Ureter (tissue), 1 donor: ENCODE measurements at regions not wholly inside any gene's neighbourhood (a gene's known extent, or its start where the extent isn't known, plus 50 kb on each side); places are given as distances from the start of the nearest gene placed in this dataset.
A peak's percentile ranks its signal among the peaks of the same experiment; 100 is the strongest.

Experiments used
- DNase-seq: peaks from one replicate; pipeline ENCODE4 v3.0.0-alpha.2; 2020; ENCODE audit warnings: low spot score
- donor health status: DM: yes; HTN: yes; CAD: no.

DNA sequence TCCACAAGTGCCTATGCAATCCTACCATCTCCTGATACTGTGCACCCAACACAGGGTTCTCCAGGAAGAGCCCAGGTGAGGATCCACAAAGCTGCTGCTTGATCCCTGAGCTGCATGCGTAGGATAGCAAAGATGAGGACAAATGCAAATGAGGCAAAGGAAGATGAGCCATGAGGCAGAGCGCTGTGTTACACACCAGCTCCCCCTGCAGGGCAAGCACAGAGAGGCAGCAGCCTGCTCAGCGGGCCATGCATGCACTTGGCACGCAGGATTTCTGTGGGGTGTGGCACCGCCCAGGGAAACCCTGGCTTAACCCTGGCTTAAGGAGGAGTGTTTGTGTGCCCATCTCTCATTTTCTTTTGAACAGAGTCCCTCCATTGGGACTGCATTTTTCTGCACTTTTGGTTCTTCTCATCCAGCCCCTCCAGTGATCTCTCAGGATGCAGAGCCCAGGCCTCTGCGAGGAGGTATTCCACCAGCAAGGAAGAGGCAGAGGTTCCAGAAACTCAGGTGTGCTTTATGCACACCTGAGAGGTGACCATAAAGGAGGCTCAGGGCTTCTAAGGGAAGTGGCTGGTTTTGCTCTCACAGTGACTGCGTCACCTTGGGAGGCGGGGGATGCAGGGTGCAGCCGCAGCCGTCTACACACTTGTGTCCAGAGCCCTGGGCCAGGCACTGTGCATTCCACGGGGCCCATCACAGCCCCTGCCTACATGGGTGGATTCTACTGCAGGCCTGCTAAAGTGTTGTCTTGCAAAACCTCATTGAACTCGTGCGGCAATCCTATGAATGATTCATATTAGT, 973.3 kb upstream of the TMEM132C start:
- DNase-seq = peak; percentile 46

DNA sequence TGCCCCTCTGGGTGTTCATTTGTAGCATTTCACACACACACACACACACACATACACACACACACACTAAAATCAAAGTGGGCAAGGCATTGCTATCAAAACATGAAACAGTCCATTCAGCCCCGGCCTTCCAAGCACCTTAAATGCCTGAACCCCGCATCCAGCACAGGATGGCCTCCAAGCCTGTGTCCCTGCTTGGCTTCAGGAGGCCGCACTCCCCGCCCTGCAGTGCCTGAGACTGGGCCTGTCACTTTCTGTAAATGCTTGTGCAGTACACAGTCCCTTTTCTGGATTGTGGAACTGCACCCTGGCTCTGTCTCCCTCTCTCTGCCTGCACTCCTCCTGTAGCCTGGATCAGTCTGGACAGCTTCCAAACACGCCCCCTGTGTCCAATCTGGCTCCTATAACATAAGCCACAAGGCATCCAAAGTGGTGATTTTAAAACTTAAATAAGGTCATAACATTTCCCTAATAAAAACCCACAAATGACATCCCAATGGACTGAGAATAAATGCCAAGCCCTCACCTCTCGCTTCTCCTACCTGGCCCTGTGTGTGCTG, 972.2 kb upstream of the TMEM132C start:
- DNase-seq = peak; percentile 9

DNA sequence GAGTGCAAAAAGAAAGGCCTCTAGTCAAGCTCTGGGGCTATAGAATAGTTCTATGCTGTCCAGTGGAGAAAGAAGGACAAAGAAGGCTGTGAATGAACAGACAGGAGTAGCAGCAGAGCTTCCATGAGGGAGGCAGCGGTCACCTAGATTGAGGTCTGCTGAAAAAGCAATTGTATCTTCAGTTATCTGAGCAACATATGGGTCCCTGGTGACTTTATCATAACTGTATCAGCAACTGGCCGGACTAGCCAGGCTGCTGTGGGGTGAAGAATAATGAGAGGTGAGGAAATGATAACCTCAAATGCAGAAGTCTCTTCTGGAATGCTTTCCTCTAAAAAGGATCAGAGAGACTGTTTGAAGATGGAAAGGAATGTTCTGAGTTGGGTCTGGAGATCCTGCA, 971.3 kb upstream of the TMEM132C start:
- DNase-seq = peak; percentile 4

DNA sequence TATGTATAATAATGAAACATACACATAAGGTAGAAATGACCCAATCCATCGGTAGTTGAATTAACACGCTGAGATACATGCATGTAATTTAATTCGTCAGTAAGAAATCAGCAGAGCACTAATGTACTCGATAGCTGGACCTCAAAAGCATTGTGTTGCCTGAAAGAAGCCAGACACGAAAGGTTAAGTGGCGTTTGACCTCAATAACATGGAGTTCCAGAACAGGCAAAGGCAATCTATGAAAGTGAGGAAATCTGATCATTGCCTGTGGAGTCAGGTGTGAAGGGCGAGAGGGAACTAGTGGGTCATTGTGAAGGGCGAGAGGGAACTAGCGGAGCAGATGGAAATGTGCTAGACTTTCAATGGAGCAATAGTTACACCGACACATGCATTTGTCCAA, 970.4 kb upstream of the TMEM132C start:
- DNase-seq = peak; percentile 2

DNA sequence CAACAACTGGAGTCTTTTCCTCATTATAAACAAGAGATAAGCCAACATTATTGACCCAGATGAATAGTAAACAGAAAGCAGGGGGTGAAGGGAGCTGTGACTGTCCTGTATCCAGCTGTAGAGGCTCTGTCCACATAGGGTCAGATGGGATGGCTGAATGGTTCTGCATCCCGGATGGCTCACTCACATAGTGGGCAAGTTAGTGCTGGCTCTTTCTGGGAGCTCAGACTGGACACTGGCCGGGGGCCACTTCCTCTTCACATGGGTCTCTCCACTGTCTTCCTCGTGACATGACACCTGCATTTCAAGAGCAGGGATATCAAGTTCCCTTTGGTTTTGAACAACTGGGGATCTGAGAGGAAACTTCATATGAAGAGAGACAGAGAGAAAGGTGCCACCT, 969.6 kb upstream of the TMEM132C start:
- no peak for DNase-seq

DNA sequence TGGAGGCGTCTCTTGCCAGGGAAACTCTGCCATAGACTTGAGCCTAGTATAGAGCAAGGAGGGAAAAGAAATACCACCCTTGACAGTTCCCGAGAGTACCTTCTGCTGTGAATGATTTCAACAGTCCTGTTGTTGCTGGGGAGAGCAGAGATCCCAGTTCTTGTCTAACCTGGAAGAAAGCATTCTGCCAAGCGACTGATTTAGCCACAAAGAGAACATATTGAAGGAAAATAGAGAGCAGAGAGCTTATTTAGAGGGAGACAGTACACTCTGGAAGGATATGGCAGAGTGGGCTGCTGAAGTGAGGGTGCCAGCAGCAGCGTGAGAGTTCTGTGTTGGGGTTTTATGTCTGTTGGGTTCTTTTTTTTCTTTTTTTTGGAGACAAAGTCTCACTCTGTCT, 966.9 kb upstream of the TMEM132C start:
- DNase-seq = no peak

DNA sequence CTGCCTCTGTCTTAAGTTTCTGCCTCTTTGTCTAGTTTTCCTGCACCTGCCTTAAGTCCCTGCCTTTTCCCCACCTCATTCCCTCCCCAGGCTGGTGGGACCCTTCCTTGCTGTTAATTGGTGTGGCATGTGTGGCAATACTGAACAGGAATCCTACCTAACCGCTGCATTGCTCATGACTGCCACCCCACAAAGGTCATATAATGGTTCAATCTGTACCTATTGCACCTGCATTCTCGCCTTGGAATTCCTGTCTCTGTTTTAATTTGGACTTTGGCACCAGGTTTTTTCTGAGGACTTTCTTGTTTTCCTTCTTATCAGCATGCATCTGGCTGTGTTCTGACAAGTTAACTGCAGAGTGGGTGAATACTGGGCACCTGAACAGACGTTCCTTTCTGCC, 966.2 kb upstream of the TMEM132C start:
- no peak for DNase-seq

DNA sequence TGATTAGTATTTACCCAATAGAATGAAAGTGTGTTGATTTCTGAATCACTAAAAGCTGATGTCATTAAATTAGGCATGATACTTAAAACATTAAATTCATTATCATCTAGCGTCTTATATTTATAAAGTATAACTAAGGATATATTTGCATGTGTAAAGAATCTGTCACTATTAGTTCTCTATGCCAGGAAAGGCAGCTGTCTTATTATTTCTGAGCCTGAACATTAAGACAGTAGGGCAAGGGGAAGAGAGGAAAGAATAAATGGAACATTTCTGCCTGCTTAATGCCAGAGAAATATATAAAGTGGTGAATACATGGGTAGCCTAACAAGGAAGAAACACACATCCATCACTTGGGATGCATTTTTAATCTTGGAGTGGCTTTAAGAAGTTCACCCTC, 965.1 kb upstream of the TMEM132C start:
- no peak for DNase-seq

DNA sequence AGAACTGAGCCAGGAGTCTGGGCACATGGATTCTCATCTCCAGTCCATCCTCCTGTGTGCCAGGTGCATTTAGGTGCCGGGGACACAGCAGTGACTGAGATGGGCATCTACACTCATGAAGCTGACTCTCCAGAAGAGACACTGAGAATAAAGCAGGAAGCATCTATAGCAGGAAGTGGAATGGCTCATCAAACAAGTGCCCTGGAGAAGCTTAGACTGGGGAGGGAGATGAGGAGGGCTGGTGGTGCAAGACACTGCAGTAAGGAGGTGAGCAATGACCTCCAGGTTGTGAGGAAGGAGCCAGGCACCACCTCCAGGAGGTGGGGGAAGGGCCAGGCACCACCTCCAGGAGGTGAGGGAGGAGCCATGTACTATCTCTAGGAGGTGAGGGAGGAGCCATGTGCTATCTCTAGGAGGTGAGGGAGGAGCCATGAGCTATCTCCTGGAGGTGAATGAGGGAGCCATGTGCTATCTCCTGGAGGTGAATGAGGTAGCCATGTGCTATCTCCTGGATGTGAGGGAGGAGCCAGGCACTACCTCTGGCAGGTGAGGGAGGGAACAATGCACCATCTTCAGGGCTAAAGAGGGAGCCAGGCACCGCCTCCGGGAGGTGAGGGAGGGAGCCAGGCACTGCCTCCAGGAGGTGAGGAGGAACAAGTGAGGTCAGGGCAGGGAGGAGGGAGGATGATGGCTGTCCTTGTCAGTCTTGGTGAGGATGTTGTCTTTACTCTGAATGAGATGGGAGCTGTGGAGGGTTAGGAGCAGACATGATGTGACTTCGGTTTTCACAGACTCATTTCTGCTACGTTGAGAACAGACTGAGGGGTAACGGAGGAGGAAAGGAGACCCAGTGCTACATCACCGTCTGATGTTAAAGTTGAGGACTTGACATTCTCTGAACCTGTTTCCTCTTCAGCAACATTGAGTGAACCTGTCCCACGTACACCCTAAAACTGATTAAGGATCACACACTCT, 961.9 kb upstream of the TMEM132C start:
- no peak for DNase-seq

DNA sequence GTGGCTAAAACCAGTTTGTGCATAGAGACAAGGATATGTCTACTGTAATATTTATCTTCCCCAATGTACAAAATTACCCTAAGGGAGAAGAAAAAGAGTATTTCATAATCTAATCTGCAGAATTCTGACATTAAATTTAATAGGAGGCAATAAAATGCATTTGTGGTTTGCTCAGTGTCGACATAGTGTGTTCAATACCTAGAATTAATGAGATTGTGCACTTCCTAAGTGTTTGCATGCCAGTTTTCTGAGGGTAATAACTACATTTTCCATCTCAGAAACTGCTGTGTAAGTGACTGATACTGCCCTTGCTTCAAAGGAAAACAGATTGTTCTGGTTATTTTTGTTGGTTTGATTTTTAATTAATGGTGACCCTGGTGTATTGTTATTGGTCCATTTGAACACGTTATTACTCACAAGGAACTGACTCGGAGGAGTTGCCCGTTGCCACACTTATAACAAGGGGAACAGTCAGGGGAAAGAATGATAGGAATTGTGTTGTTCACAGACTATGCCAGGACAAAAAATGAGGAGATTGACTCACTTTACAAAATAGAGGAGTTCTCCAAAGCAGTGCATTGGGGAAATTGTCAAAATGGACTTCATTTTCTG, 960.3 kb upstream of the TMEM132C start:
- no peak for DNase-seq

DNA sequence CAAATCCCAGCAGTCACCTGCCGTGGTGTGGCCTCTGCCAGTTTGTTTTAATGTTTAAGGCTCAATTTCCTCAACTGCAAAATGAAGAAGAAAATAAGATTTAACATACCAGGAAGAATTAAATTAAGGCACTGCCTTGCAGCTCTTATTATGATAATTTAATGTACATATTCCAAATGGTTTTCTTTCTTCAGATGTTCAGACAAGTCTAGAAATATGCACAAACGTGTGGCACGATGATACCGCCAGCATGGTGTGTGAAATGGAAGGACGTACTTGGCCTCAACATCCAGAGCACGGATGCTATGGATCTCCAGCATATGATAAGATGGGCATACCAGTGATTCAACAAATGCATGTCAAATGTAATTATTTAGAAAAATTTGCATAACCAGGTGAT, 959.4 kb upstream of the TMEM132C start:
- DNase-seq = no peak

DNA sequence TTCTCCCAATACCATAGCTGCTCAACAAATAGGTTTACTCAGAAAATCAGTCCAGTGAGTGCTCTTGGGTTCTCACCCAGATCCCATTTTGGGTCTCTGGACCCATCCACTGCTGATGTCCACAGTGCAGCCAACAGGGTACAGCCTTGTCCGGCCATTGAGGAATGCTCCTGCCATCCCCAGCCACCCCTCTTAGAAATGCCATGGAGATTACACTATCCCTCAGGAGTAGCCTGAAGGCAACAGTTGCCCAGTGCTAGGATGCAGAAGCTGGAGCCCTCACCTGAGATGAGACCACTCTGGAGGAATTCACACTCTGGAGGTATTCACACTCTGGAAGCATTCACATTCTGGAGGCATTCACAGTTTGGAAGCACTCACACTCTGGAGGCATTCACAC, 958.8 kb upstream of the TMEM132C start:
- no peak for DNase-seq

DNA sequence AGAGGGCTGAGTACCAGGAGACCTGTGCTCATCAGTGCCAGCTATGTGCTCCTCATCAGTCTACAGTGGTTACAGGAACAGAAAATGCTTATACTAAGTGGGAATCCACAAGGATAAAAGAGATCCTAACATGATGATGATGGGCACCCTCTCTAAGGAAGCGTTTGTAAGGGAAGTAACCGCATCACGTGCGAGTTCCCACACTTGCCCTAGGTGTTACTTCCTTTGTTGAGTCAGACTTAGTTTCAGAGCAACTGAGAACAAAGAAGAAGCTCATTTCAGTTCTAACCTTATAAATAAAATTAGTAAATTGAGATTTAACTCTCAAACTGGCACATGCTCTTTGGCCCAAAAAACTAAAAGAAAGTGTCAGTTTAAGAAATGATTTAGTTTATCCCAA, 956.4 kb upstream of the TMEM132C start:
- DNase-seq = no peak

DNA sequence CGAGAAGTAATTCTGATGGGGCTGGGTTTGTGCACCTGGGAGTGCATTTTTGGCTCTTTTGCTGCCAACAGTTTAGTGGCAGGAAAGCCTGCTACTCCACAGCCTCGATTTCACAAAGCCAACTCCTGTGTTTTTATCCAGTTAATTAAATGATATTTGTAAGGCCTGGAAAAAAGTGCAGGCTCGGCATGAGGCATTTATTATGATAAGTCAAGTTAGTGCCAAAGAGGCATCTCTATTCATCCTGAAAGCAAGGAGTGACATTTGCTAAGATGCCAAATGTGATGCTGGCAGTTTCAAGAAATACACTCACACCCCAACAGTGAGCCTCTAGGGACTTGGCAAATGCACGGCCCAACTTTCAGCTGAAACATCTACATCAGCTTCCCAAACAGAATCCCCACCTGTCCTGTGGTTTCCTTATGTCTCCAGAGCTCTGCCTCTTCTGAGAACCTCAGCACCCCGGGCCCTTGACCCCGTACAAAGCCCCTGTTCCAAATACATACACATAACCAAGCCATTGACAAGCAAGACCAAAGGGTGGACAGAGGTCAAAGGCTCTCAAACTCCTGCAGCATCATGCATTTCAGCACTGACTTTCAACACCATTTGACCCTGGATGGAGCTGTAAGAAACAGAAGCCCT, 955.1 kb upstream of the TMEM132C start:
- no peak for DNase-seq

DNA sequence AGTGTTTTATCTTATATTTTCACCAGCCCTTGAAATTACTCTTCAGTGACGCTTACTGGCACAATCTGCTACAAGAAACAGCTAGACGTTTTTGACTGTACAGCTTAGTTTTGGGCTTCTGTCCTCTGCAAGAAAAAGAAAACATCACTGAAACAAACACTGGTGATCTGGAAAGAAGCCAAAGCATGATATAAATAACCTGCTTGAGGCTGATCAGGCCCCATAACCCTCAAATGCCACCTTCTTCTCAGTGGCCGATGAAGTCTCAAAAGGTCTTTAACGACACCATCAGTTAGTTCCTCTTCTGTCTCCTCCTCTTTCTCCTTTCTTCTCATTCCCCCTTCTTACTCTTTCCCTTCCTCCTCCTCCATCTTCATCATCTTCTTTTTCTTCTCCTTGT, 942.3 kb upstream of the TMEM132C start:
- DNase-seq = no peak

DNA sequence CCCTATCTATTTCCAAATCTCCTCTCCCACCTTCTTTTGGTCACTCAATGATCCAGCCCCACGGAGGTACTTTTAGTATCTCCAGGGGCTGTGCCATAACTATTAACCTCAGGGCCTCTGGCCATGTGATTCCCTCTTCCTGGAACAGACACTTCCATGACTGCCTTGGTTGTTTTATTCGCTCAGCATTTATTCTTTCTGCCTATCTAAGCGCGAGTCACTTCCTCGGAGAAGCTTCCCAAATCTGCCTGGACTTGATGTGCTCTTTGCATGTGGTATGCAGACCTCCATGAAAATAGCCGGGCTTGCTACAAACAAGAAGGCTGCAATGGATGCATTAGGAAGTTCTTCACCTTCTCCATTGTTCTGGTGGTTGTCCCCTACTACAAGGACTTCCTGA, 939.0 kb upstream of the TMEM132C start:
- no peak for DNase-seq

DNA sequence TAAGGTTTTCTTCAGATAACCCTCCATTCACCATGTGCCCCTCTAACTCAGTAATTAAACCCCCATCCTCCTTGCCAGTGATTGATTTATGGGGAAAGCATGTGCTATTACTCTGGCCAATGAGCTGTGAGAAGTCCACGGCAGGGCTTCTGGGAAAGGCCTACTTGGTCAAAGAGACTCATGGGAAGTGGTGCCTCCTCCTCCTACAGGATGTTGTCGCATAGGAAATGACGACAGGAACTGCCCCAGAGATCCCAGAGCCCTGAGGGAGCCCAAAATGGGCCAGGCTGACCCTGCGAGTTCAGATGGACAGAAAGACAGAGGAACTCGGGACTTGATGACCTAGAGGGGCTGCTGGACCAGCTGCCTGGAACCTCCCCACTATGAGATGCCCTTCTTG, 938.1 kb upstream of the TMEM132C start:
- no peak for DNase-seq

DNA sequence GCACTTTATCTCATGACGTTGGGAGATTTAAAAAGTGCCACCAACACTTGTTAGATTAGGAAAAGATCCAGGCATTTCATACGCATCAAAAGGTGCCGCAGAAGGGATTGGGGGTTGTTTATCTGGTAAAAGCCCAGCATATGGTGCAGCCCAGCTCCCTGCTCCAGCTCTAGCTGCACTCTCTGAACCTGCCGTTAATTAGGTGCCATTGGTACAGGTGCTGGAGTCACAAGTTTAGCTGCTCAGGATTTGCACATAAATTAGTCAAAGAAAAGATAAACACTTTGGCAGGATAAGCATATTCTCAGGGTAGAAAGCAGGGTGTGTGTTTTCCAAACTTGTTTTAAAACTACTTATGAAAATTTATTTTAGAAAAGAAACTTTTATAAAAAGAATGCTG, 932.6 kb upstream of the TMEM132C start:
- DNase-seq = no peak

DNA sequence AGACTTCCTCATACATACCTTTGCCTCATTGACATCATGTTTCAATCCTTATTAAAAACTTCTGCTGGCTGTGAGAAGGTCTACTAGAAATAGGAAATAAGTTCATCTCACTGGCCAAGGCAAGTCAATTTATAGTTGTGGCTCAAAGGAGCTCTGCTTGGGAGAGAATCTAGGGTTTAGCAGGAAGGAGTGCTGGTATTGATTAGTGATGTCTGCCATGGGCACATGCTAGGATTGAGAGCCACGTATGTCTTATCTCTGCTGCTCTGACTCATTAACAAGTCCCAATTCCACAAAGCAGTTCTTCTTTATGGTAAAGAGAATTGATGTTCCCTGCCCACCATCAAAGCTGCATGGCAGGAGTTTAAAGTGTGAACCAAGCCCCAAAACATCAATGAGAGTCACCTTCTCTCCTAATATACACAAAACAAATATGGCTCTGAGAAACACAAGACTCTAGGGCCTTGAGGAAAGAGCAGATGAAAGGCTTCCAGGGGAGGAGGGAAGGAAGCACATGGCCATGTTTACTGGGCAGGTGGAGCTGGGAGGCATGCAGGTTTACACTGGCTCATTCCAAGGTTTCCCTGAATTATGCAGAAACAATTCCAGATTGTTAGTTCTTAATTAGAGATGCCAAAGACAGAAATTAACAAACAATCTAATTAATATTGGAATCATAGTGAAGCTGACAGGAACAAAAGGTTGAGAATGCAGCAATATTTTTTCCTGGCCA, 931.9 kb upstream of the TMEM132C start:
- no peak for DNase-seq

DNA sequence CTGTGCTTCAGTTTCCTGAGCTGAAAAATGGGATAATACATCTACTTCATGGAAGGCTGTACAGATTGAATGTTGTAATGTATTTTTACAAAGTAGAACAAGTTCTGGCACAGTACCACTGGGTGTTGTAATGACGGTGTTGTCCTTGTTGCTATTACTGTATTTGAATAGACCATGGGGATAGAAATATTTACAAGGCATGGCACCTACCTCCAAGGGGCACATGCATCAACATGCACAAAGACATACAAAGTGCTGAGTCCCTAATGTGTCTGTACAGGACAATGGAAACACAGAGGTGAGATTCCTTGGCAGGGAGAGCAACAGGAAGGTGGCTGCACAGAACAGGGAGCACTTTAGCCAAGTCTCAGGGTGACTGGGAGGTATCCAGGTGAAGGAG, 930.6 kb upstream of the TMEM132C start:
- DNase-seq = no peak

DNA sequence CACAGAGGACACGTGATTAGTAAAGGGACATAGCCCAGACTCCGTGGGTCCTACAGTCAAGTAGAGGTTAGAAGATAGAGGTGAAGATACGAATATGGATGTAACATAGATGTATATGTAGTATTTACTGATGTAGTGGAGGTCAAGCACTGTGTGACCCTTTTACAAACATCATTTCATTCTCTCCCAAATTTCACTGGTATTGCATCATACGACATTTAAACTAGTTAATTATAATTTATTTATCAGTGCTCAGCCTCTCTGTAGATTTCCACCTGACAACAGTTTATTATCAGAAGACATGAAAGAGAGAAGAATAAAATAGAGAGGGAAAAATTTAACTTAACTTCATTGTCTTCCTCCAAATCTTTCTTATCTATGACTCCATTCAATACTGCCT, 927.9 kb upstream of the TMEM132C start:
- DNase-seq = no peak
